CD4-positive, alpha-beta T cell (primary cell): ENCODE measurements at regions not wholly inside any gene's neighbourhood (a gene's known extent, or its start where the extent isn't known, plus 50 kb on each side); places are given as distances from the start of the nearest gene placed in this dataset.

Source experiments
- ATAC-seq: fragments of 200-7000 bp; cut with Tn5 transposase; one replicate; pipeline ENCODE4 v1.10.0; 2022; ENCODE audit warnings: mild to moderate bottlenecking; ENCODE audit not compliant: poor library complexity
- CTCF ChIA-PET: fragments of 350-600 bp; sonication (Branson Sonifier 250); formaldehyde crosslinking; loops from one replicate; lab custom pipeline; 2021; ENCODE audit warnings: antibody characterized with exemption, inconsistent platforms; lab: Charles Lee
- POLR2A ChIA-PET: fragments of 350-600 bp; sonication (Branson Sonifier 250); formaldehyde crosslinking; loops from one replicate; lab custom pipeline; 2021; ENCODE audit warnings: antibody characterized with exemption, inconsistent platforms; lab: Charles Lee
- DNase-seq, 14 experiments: peaks; one replicate each; pipeline ENCODE4 v3.0.0-alpha.2; 2013 to 2020; ENCODE audit warnings: mixed read lengths in 2 of 14
- H3K27ac ChIP-seq, 2 donors: one replicate each; pipeline versions ENCODE4 v1.5.1 to v1.7.0; 2013; ENCODE audit warnings: low read length in 2 of 2, low read depth in 1 of 2, mild to moderate bottlenecking in 1 of 2
- H3K27me3 ChIP-seq, 2 experiments: 1 replicate in 1 of 2; 2 replicates in 1 of 2; pipeline versions ENCODE4 v1.6.1 to v1.7.0; 2013; ENCODE audit warnings: low read length in 2 of 2, control low read depth in 1 of 2, mild to moderate bottlenecking in 1 of 2, moderate library complexity in 1 of 2; ENCODE audit not compliant: insufficient read depth in 2 of 2, control insufficient read depth in 1 of 2
- H3K36me3 ChIP-seq: one replicate; pipeline ENCODE4 v1.6.1; 2013; ENCODE audit warnings: low read length, control low read depth; ENCODE audit not compliant: insufficient read depth
- H3K4me1 ChIP-seq: one replicate; pipeline ENCODE4 v1.6.1; 2013; ENCODE audit warnings: low read length, control low read depth; ENCODE audit not compliant: insufficient read depth
- H3K4me3 ChIP-seq: one replicate; pipeline ENCODE4 v1.5.1; 2013; ENCODE audit warnings: mild to moderate bottlenecking, low read length, moderate library complexity
- H3K9me3 ChIP-seq, 2 experiments: 1 replicate in 1 of 2; 2 replicates in 1 of 2; pipeline versions ENCODE4 v1.6.1 to v1.7.0; 2013; ENCODE audit warnings: low read length in 2 of 2, mild to moderate bottlenecking in 2 of 2, control low read depth in 1 of 2, moderate library complexity in 1 of 2; ENCODE audit not compliant: control insufficient read depth in 1 of 2, insufficient read depth in 1 of 2
- H3K27ac Mint-ChIP-seq: one replicate; pipeline ENCODE4 v1.8.0; 2020; ENCODE audit warnings: mixed read lengths
- H3K27me3 Mint-ChIP-seq: one replicate; pipeline ENCODE4 v1.8.0; 2021; ENCODE audit warnings: mixed read lengths
- H3K36me3 Mint-ChIP-seq: one replicate; pipeline ENCODE4 v1.8.0; 2021; ENCODE audit warnings: low read depth, mixed read lengths
- H3K4me1 Mint-ChIP-seq: one replicate; pipeline ENCODE4 v1.8.0; 2021; ENCODE audit warnings: low read depth, mixed read lengths
- H3K4me3 Mint-ChIP-seq: one replicate; pipeline ENCODE4 v1.8.0; 2020; ENCODE audit warnings: mild to moderate bottlenecking, mixed read lengths
- H3K9me3 Mint-ChIP-seq: one replicate; pipeline ENCODE4 v1.8.0; 2020; ENCODE audit warnings: mixed read lengths
- CTCF ChIP-seq: fragments of 200-600 bp; IDR thresholded peaks from one replicate; pipeline ENCODE4 v1.8.0; 2022; ENCODE audit warnings: antibody characterized with exemption, mild to moderate bottlenecking
- intact Hi-C, 2 experiments: fragments of 100-400 bp; cut with DNase I in 1 of 2; cut with micrococcal nuclease in 1 of 2; formaldehyde crosslinking; loops; one replicate each; pipeline versions ENCODE4 v1.15.1 to v1.9.0; 2023 to 2025; cut with DNase I, micrococcal nuclease

GRCh38 chr11:127223026-127223425, 222.5 kb upstream of the KIRREL3 start:
- TF ChIP-seq CTCF, result no peak
- intact Hi-C loops, result no loop called here
- H3K27me3 Mint-ChIP-seq, result no peaks in the 10 kb centered on the region
- H3K27ac Mint-ChIP-seq, result no peak overlapping the region
- DNase-seq (no peak), ATAC-seq (no peak)
- Histone ChIP-seq H3K27me3 (no peaks in the 10 kb centered on the region), H3K4me3 (no peak overlapping the region), H3K9me3 (no peaks in the 10 kb centered on the region), H3K27ac (no peak overlapping the region), H3K36me3 (no peaks in the 10 kb centered on the region), H3K4me1 (no peaks in the 10 kb centered on the region)
- POLR2A ChIA-PET, result no interaction called here
- CTCF ChIA-PET, result no interaction called here
- H3K4me3 Mint-ChIP-seq, result no peak overlapping the region
- H3K36me3 Mint-ChIP-seq, result no peaks in the 10 kb centered on the region
- no peaks in the 10 kb centered on the region for H3K4me1 Mint-ChIP-seq
- H3K9me3 Mint-ChIP-seq, result no peaks in the 10 kb centered on the region

GRCh38 chr11:127219704-127220103, 219.1 kb upstream of the KIRREL3 start:
- no peaks in the 10 kb centered on the region for H3K4me1 Mint-ChIP-seq
- no peaks in the 10 kb centered on the region for H3K9me3 Mint-ChIP-seq
- H3K27me3 Mint-ChIP-seq, result no peaks in the 10 kb centered on the region
- Histone ChIP-seq H3K27ac (no peak overlapping the region), H3K36me3 (no peaks in the 10 kb centered on the region), H3K27me3 (no peaks in the 10 kb centered on the region), H3K4me1 (no peaks in the 10 kb centered on the region), H3K4me3 (no peak overlapping the region), H3K9me3 (no peaks in the 10 kb centered on the region)
- intact Hi-C loops, result no loop called here
- H3K27ac Mint-ChIP-seq, result no peak overlapping the region
- ATAC-seq, result no peak
- H3K4me3 Mint-ChIP-seq, result no peak overlapping the region
- ChIA-PET CTCF (no interaction called here), POLR2A (no interaction called here)
- TF ChIP-seq CTCF, result no peak
- H3K36me3 Mint-ChIP-seq, result no peaks in the 10 kb centered on the region
- no peak for DNase-seq

- DNase-seq, result no peak
- Histone ChIP-seq H3K4me1 (no peaks in the 10 kb centered on the region), H3K4me3 (no peak overlapping the region), H3K27ac (no peak overlapping the region), H3K27me3 (no peaks in the 10 kb centered on the region), H3K9me3 (no peaks in the 10 kb centered on the region), H3K36me3 (no peaks in the 10 kb centered on the region)
- H3K4me1 Mint-ChIP-seq, result no peaks in the 10 kb centered on the region
- ATAC-seq, result no peak
- no peaks in the 10 kb centered on the region for H3K36me3 Mint-ChIP-seq
- no peak for TF ChIP-seq CTCF
- ChIA-PET POLR2A (no interaction called here), CTCF (no interaction called here)
- intact Hi-C loops, result no loop called here
- no peaks in the 10 kb centered on the region for H3K9me3 Mint-ChIP-seq
- no peaks in the 10 kb centered on the region for H3K27me3 Mint-ChIP-seq
- no peak overlapping the region for H3K27ac Mint-ChIP-seq
- no peak overlapping the region for H3K4me3 Mint-ChIP-seq
Observed at GRCh38 chr11:127218275-127218608, 217.7 kb upstream of the KIRREL3 start.
